ENCODE measurements at regions not wholly inside any gene's neighbourhood (a gene's known extent, or its start where the extent isn't known, plus 50 kb on each side); places are given as distances from the start of the nearest gene placed in this dataset.
"Not testable (repeated sequence)": the region's sequence is repeated elsewhere in the genome, so short reads cannot be mapped to it uniquely, and the experiment has no call there.

- Histone ChIP-seq H3K9ac (ENCODE audit: low read depth in 1 of 2, low read length in 2 of 2) (no peak overlapping the region), H3K27ac (ENCODE audit: low read depth in 1 of 2, low read length in 2 of 2) (no peak overlapping the region), H3K36me3 (ENCODE audit: control insufficient read depth in 4 of 4, insufficient read depth in 3 of 4, low read depth in 1 of 4, low read length in 3 of 4) (no peaks in the 10 kb centered on the region), H3K4me1 (ENCODE audit: control insufficient read depth in 4 of 4, insufficient read depth in 4 of 4, low read length in 3 of 4) (peaks cover 0 to 2% (median 0%) of the 10 kb centered on the region in 4 donors), H3K27me3 (ENCODE audit: control insufficient read depth in 4 of 4, insufficient read depth in 4 of 4, low read length in 3 of 4) (no peaks in the 10 kb centered on the region), H3K9me3 (ENCODE audit: control insufficient read depth in 4 of 4, low read length in 3 of 4) (no peaks in the 10 kb centered on the region), H3K4me3 (ENCODE audit: low read depth in 1 of 3, low read length in 3 of 3) (no peak overlapping the region)
- TF ChIP-seq RXRA (IDR thresholded peaks at IDR 0.05) (no peak), YY1 (IDR thresholded peaks at IDR 0.05) (no peak)
- 59% methylated on average over 23 of the region's 23 CpGs for WGBS
- no peak for DNase-seq (ENCODE audit: low spot score)
These were observed 128.7 kb downstream of the KBTBD2 start for GRCh38 chr7:32762925-32763293.

- WGBS = 62% methylated on average over 29 of the region's 29 CpGs
- not testable (repeated sequence) for H3K4me3 ChIP-seq (ENCODE audit: low read depth in 1 of 3, low read length in 3 of 3); H3K27ac ChIP-seq (ENCODE audit: low read depth in 1 of 2, low read length in 2 of 2); H3K4me1 ChIP-seq (ENCODE audit: control insufficient read depth in 4 of 4, insufficient read depth in 4 of 4, low read length in 3 of 4); DNase-seq (ENCODE audit: low spot score); H3K9me3 ChIP-seq (ENCODE audit: control insufficient read depth in 4 of 4, low read length in 3 of 4); H3K36me3 ChIP-seq (ENCODE audit: control insufficient read depth in 4 of 4, insufficient read depth in 3 of 4, low read depth in 1 of 4, low read length in 3 of 4); H3K27me3 ChIP-seq (ENCODE audit: control insufficient read depth in 4 of 4, insufficient read depth in 4 of 4, low read length in 3 of 4); H3K9ac ChIP-seq (ENCODE audit: low read depth in 1 of 2, low read length in 2 of 2)
These were observed 129.2 kb downstream of the KBTBD2 start for GRCh38 chr7:32762206-32762924.

GRCh38 chr7:32761451-32762205 lies 129.9 kb downstream of the KBTBD2 start:
- 56% methylated on average over 46 of the region's 46 CpGs for WGBS
- Histone ChIP-seq H3K27me3 (ENCODE audit: control insufficient read depth in 4 of 4, insufficient read depth in 4 of 4, low read length in 3 of 4) (no peaks in the 10 kb centered on the region), H3K36me3 (ENCODE audit: control insufficient read depth in 4 of 4, insufficient read depth in 3 of 4, low read depth in 1 of 4, low read length in 3 of 4) (no peaks in the 10 kb centered on the region), H3K9ac (ENCODE audit: low read depth in 1 of 2, low read length in 2 of 2) (no peak overlapping the region), H3K9me3 (ENCODE audit: control insufficient read depth in 4 of 4, low read length in 3 of 4) (no peaks in the 10 kb centered on the region), H3K4me3 (ENCODE audit: low read depth in 1 of 3, low read length in 3 of 3) (peak overlapping the region in 1 of 3 donors; percentile 27), H3K27ac (ENCODE audit: low read depth in 1 of 2, low read length in 2 of 2) (no peak overlapping the region), H3K4me1 (ENCODE audit: control insufficient read depth in 4 of 4, insufficient read depth in 4 of 4, low read length in 3 of 4) (peaks cover 0 to 2% (median 0%) of the 10 kb centered on the region in 4 donors)
- TF ChIP-seq HNF4A (conservative IDR thresholded peaks at IDR 0.05) (no peak), REST (IDR thresholded peaks at IDR 0.05) (no peak), HNF4G (IDR thresholded peaks at IDR 0.05) (no peak), MAX (IDR thresholded peaks at IDR 0.05) (no peak), GABPA (IDR thresholded peaks at IDR 0.05 in 1 of 2, conservative IDR thresholded peaks at IDR 0.05 in 1 of 2) (no peak), YY1 (IDR thresholded peaks at IDR 0.05) (no peak), ATF3 (IDR thresholded peaks at IDR 0.05) (no peak), EGR1 (IDR thresholded peaks at IDR 0.05; ENCODE audit: low read depth in 2 of 2) (no peak), SP1 (IDR thresholded peaks at IDR 0.05) (no peak), FOXA2 (IDR thresholded peaks at IDR 0.05) (no peak)
- DNase-seq (ENCODE audit: low spot score) = no peak

- DNase-seq (ENCODE audit: low spot score); H3K27ac ChIP-seq (ENCODE audit: low read depth in 1 of 2, low read length in 2 of 2); H3K4me1 ChIP-seq (ENCODE audit: control insufficient read depth in 4 of 4, insufficient read depth in 4 of 4, low read length in 3 of 4); H3K36me3 ChIP-seq (ENCODE audit: control insufficient read depth in 4 of 4, insufficient read depth in 3 of 4, low read depth in 1 of 4, low read length in 3 of 4); H3K9me3 ChIP-seq (ENCODE audit: control insufficient read depth in 4 of 4, low read length in 3 of 4); H3K27me3 ChIP-seq (ENCODE audit: control insufficient read depth in 4 of 4, insufficient read depth in 4 of 4, low read length in 3 of 4); H3K4me3 ChIP-seq (ENCODE audit: low read depth in 1 of 3, low read length in 3 of 3); H3K9ac ChIP-seq (ENCODE audit: low read depth in 1 of 2, low read length in 2 of 2): not testable (repeated sequence)
- WGBS = 89% methylated on average over 5 of the region's 5 CpGs
These were observed 130.8 kb downstream of the KBTBD2 start for GRCh38 chr7:32760755-32761154.

GRCh38 chr7:32759859-32760258 lies 131.7 kb downstream of the KBTBD2 start:
- H3K36me3 ChIP-seq (ENCODE audit: control insufficient read depth in 4 of 4, insufficient read depth in 3 of 4, low read depth in 1 of 4, low read length in 3 of 4); DNase-seq (ENCODE audit: low spot score); H3K27me3 ChIP-seq (ENCODE audit: control insufficient read depth in 4 of 4, insufficient read depth in 4 of 4, low read length in 3 of 4); H3K27ac ChIP-seq (ENCODE audit: low read depth in 1 of 2, low read length in 2 of 2); H3K4me3 ChIP-seq (ENCODE audit: low read depth in 1 of 3, low read length in 3 of 3); H3K4me1 ChIP-seq (ENCODE audit: control insufficient read depth in 4 of 4, insufficient read depth in 4 of 4, low read length in 3 of 4); H3K9me3 ChIP-seq (ENCODE audit: control insufficient read depth in 4 of 4, low read length in 3 of 4); H3K9ac ChIP-seq (ENCODE audit: low read depth in 1 of 2, low read length in 2 of 2): not testable (repeated sequence)
- 95% methylated on average over 3 of the region's 3 CpGs for WGBS
